CD14-positive monocyte (primary cell): ENCODE measurements at regions not wholly inside any gene's neighbourhood (a gene's known extent, or its start where the extent isn't known, plus 50 kb on each side); places are given as distances from the start of the nearest gene placed in this dataset.

Experiments used
- DNase-seq, 3 donors: peaks; one replicate each; pipeline ENCODE4 v3.0.0-alpha.2; 2011 to 2022
- H2AFZ ChIP-seq: 2 replicates; pipeline ENCODE4 v1.6.0; 2012; ENCODE audit warnings: mild to moderate bottlenecking, low read depth, low read length, inconsistent platforms; ENCODE audit not compliant: insufficient read depth, poor library complexity, severe bottlenecking
- H3K27ac ChIP-seq, 2 donors: 1 replicate in 1 of 2; 2 replicates in 1 of 2; pipeline ENCODE4 v1.5.1; 2012 to 2013; ENCODE audit warnings: low read length in 2 of 2, control low read depth in 1 of 2, inconsistent platforms in 1 of 2, low read depth in 1 of 2, mild to moderate bottlenecking in 1 of 2
- H3K27me3 ChIP-seq, 2 donors: one replicate each; pipeline versions ENCODE4 v1.6.0 to v1.6.1; 2011 to 2013; ENCODE audit warnings: low read length in 2 of 2; ENCODE audit not compliant: control insufficient read depth in 2 of 2, insufficient read depth in 2 of 2
- H3K36me3 ChIP-seq, 2 donors: replicated peaks in 1 of 2; 1 replicate in 1 of 2; 2 replicates in 1 of 2; pipeline versions ENCODE4 v1.5.1 to v1.6.1; 2012 to 2013; ENCODE audit warnings: low read length in 2 of 2, control low read depth in 1 of 2, inconsistent platforms in 1 of 2, mild to moderate bottlenecking in 1 of 2; ENCODE audit not compliant: insufficient read depth in 2 of 2, control insufficient read depth in 1 of 2
- H3K4me1 ChIP-seq, 2 donors: 1 replicate in 1 of 2; 2 replicates in 1 of 2; pipeline versions ENCODE4 v1.5.1 to v1.6.1; 2012 to 2013; ENCODE audit warnings: low read length in 2 of 2, control low read depth in 1 of 2, inconsistent platforms in 1 of 2, mild to moderate bottlenecking in 1 of 2, moderate library complexity in 1 of 2; ENCODE audit not compliant: insufficient read depth in 2 of 2, control insufficient read depth in 1 of 2
- H3K4me2 ChIP-seq: replicated peaks from 2 replicates; pipeline ENCODE3; 2012; ENCODE audit warnings: low read length, moderate library complexity, mild to moderate bottlenecking; ENCODE audit not compliant: poor library complexity, severe bottlenecking; ENCODE audit errors: extremely low read depth
- H3K4me3 ChIP-seq, 3 experiments: fragments of 200-600 bp in 1 of 3; sonication (generic) in 1 of 3; replicated peaks in 1 of 3; 1 replicate in 2 of 3; 2 replicates in 1 of 3; pipeline ENCODE4 v1.5.1; 2011 to 2013; ENCODE audit warnings: low read length in 3 of 3, mild to moderate bottlenecking in 3 of 3, control low read depth in 2 of 3, low read depth in 2 of 3, inconsistent platforms in 1 of 3, moderate library complexity in 1 of 3
- H3K79me2 ChIP-seq: 2 replicates; pipeline ENCODE4 v1.6.0; 2012; ENCODE audit warnings: mild to moderate bottlenecking, control low read depth, inconsistent platforms, low read length, moderate library complexity; ENCODE audit not compliant: insufficient read depth
- H3K9ac ChIP-seq: 2 replicates; pipeline ENCODE4 v1.6.0; 2017; ENCODE audit warnings: low read length, mild to moderate bottlenecking; ENCODE audit not compliant: insufficient read depth, poor library complexity, severe bottlenecking
- H3K9me3 ChIP-seq, 2 donors: replicated peaks in 1 of 2; 1 replicate in 1 of 2; 2 replicates in 1 of 2; pipeline versions ENCODE4 v1.5.1 to v1.6.1; 2012 to 2013; ENCODE audit warnings: low read length in 2 of 2, control low read depth in 1 of 2; ENCODE audit not compliant: control insufficient read depth in 1 of 2, insufficient read depth in 1 of 2
- H4K20me1 ChIP-seq: 2 replicates; pipeline ENCODE4 v1.6.0; 2012; ENCODE audit warnings: mild to moderate bottlenecking, low read length, control low read depth, moderate library complexity; ENCODE audit not compliant: insufficient read depth
- H3K27ac Mint-ChIP-seq, 7 donors: one replicate each; pipeline ENCODE4 v1.8.0; 2020; ENCODE audit warnings: mild to moderate bottlenecking in 7 of 7, mixed read lengths in 7 of 7, moderate library complexity in 6 of 7, inconsistent platforms in 2 of 7
- H3K27me3 Mint-ChIP-seq, 3 donors: one replicate each; pipeline ENCODE4 v1.8.0; 2021 to 2022; ENCODE audit warnings: low read depth in 3 of 3, mild to moderate bottlenecking in 3 of 3, mixed read lengths in 3 of 3, moderate library complexity in 3 of 3, inconsistent platforms in 1 of 3
- H3K36me3 Mint-ChIP-seq, 2 donors: one replicate each; pipeline ENCODE4 v1.8.0; 2020; ENCODE audit warnings: mixed read lengths in 2 of 2, inconsistent platforms in 1 of 2, mild to moderate bottlenecking in 1 of 2
- H3K4me1 Mint-ChIP-seq: one replicate; pipeline ENCODE4 v1.8.0; 2020; ENCODE audit warnings: mild to moderate bottlenecking, mixed read lengths
- H3K4me3 Mint-ChIP-seq, 2 donors: one replicate each; pipeline ENCODE4 v1.8.0; 2020; ENCODE audit warnings: mild to moderate bottlenecking in 2 of 2, mixed read lengths in 2 of 2, moderate library complexity in 1 of 2
- H3K9me3 Mint-ChIP-seq, 7 donors: one replicate each; pipeline ENCODE4 v1.8.0; 2020 to 2022; ENCODE audit warnings: mixed read lengths in 7 of 7, mild to moderate bottlenecking in 6 of 7, moderate library complexity in 6 of 7, inconsistent platforms in 2 of 7
- CTCF ChIP-seq: fragments of 200-600 bp; IDR thresholded peaks from one replicate; pipeline ENCODE4 v1.8.0; 2022; ENCODE audit warnings: antibody characterized with exemption, mild to moderate bottlenecking
- WGBS: methylation state at CpG from one replicate; pipeline ENCODE4 v1.1.5; 2013; ENCODE audit warnings: missing lambda C conversion rate; ENCODE audit not compliant: insufficient coverage; 5-methylcytosine and 5-hydroxymethylcytosine counted together
- intact Hi-C, 2 donors: fragments of 100-400 bp; cut with micrococcal nuclease; formaldehyde crosslinking; loops; one replicate each; pipeline versions ENCODE4 v1.15.0 to v1.15.1; 2023

GRCh38 chr7:26443006-26443405 lies 151.3 kb downstream of the SNX10 start:
- no peaks in the 10 kb centered on the region for H3K36me3 ChIP-seq
- Mint-ChIP-seq H3K27me3 (peaks cover 0 to 6% (median 0%) of the 10 kb centered on the region in 3 donors), H3K36me3 (no peaks in the 10 kb centered on the region), H3K4me3 (no peak overlapping the region), H3K27ac (no peak overlapping the region), H3K9me3 (peaks cover 0 to 3% (median 0%) of the 10 kb centered on the region in 7 donors), H3K4me1 (no peaks in the 10 kb centered on the region)
- DNase-seq, result no peak
- intact Hi-C loops, result no loop called here
- H3K27ac ChIP-seq, result no peak overlapping the region
- no peak for TF ChIP-seq CTCF
- H3K4me1 ChIP-seq, result no peaks in the 10 kb centered on the region
- no peaks in the 10 kb centered on the region for H4K20me1 ChIP-seq
- H3K9ac ChIP-seq, result no peak overlapping the region
- WGBS, result 100% methylated on average over 2 of the region's 4 CpGs
- H3K9me3 ChIP-seq, result no peaks in the 10 kb centered on the region
- H2AFZ ChIP-seq, result no peak overlapping the region
- H3K27me3 ChIP-seq, result no peaks in the 10 kb centered on the region
- H3K79me2 ChIP-seq, result no peaks in the 10 kb centered on the region
- no peak overlapping the region for H3K4me2 ChIP-seq
- H3K4me3 ChIP-seq, result no peak overlapping the region

GRCh38 chr7:26443751-26444150 lies 152.1 kb downstream of the SNX10 start:
- H3K4me3 Mint-ChIP-seq, result no peak overlapping the region
- Histone ChIP-seq H3K79me2 (no peaks in the 10 kb centered on the region), H3K9me3 (no peaks in the 10 kb centered on the region), H3K27ac (no peak overlapping the region), H3K9ac (no peak overlapping the region), H4K20me1 (no peaks in the 10 kb centered on the region), H2AFZ (no peak overlapping the region), H3K4me3 (no peak overlapping the region), H3K4me1 (no peaks in the 10 kb centered on the region), H3K27me3 (no peaks in the 10 kb centered on the region), H3K4me2 (no peak overlapping the region), H3K36me3 (no peaks in the 10 kb centered on the region)
- TF ChIP-seq CTCF, result no peak
- no peak for DNase-seq
- H3K27me3 Mint-ChIP-seq, result peaks cover 0 to 6% (median 0%) of the 10 kb centered on the region in 3 donors
- H3K4me1 Mint-ChIP-seq, result no peaks in the 10 kb centered on the region
- peaks cover 0 to 3% (median 0%) of the 10 kb centered on the region in 7 donors for H3K9me3 Mint-ChIP-seq
- no peaks in the 10 kb centered on the region for H3K36me3 Mint-ChIP-seq
- WGBS, result 100% methylated on average over 2 of the region's 4 CpGs
- H3K27ac Mint-ChIP-seq, result no peak overlapping the region
- intact Hi-C loops, result no loop called here
